Mucosa of rectum (tissue), 2 donors: ENCODE measurements at regions not wholly inside any gene's neighbourhood (a gene's known extent, or its start where the extent isn't known, plus 50 kb on each side); places are given as distances from the start of the nearest gene placed in this dataset.

Experiments
- H3K27ac ChIP-seq, 2 donors: one replicate each; pipeline ENCODE4 v1.7.0; 2013; ENCODE audit warnings: inconsistent platforms in 2 of 2, low read depth in 2 of 2, low read length in 2 of 2
- H3K27me3 ChIP-seq, 2 donors: one replicate each; pipeline ENCODE4 v1.7.0; 2013; ENCODE audit warnings: low read length in 2 of 2; ENCODE audit not compliant: control insufficient read depth in 2 of 2, insufficient read depth in 2 of 2
- H3K36me3 ChIP-seq, 2 donors: one replicate each; pipeline ENCODE4 v1.7.0; 2013; ENCODE audit warnings: low read length in 2 of 2; ENCODE audit not compliant: control insufficient read depth in 2 of 2, insufficient read depth in 2 of 2
- H3K4me1 ChIP-seq, 2 donors: one replicate each; pipeline ENCODE4 v1.7.0; 2013; ENCODE audit warnings: low read length in 2 of 2, mild to moderate bottlenecking in 1 of 2; ENCODE audit not compliant: control insufficient read depth in 2 of 2, insufficient read depth in 2 of 2
- H3K4me3 ChIP-seq, 2 donors: one replicate each; pipeline ENCODE4 v1.7.0; 2013; ENCODE audit warnings: low read length in 2 of 2
- H3K9ac ChIP-seq, 2 donors: one replicate each; pipeline ENCODE4 v1.7.0; 2013; ENCODE audit warnings: low read length in 2 of 2, low read depth in 1 of 2, mild to moderate bottlenecking in 1 of 2
- H3K9me3 ChIP-seq, 2 donors: one replicate each; pipeline ENCODE4 v1.7.0; 2013; ENCODE audit warnings: low read length in 2 of 2; ENCODE audit not compliant: control insufficient read depth in 2 of 2
- donor health status: healthy.
- donor health status: Normal muscosa, but diverticular disease.

- Histone ChIP-seq H3K9ac (no peak overlapping the region), H3K36me3 (no peaks in the 10 kb centered on the region), H3K4me1 (no peaks in the 10 kb centered on the region), H3K27ac (no peak overlapping the region), H3K27me3 (no peaks in the 10 kb centered on the region), H3K4me3 (no peak overlapping the region), H3K9me3 (no peaks in the 10 kb centered on the region)
These were observed 297.8 kb downstream of the ADGRD1 start for GRCh38 chr12:131251336-131252101.

GRCh38 chr12:131253376-131254026, 299.8 kb downstream of the ADGRD1 start:
- Histone ChIP-seq H3K36me3 (no peaks in the 10 kb centered on the region), H3K9me3 (no peaks in the 10 kb centered on the region), H3K9ac (no peak overlapping the region), H3K4me1 (no peaks in the 10 kb centered on the region), H3K27me3 (no peaks in the 10 kb centered on the region), H3K4me3 (no peak overlapping the region), H3K27ac (no peak overlapping the region)

GRCh38 chr12:131254374-131254773, 300.7 kb downstream of the ADGRD1 start:
- H3K4me1 ChIP-seq = no peaks in the 10 kb centered on the region
- no peak overlapping the region for H3K27ac ChIP-seq
- H3K4me3 ChIP-seq = no peak overlapping the region
- H3K9me3 ChIP-seq = no peaks in the 10 kb centered on the region
- no peak overlapping the region for H3K9ac ChIP-seq
- no peaks in the 10 kb centered on the region for H3K36me3 ChIP-seq
- no peaks in the 10 kb centered on the region for H3K27me3 ChIP-seq

- H3K9me3 ChIP-seq = no peaks in the 10 kb centered on the region
- H3K27ac ChIP-seq = no peak overlapping the region
- no peaks in the 10 kb centered on the region for H3K36me3 ChIP-seq
- no peak overlapping the region for H3K9ac ChIP-seq
- H3K4me1 ChIP-seq = no peaks in the 10 kb centered on the region
- H3K27me3 ChIP-seq = no peaks in the 10 kb centered on the region
- H3K4me3 ChIP-seq = no peak overlapping the region
These were observed 304.7 kb downstream of the ADGRD1 start for GRCh38 chr12:131258398-131258797.

- Histone ChIP-seq H3K4me3 (no peak overlapping the region), H3K36me3 (no peaks in the 10 kb centered on the region), H3K27ac (no peak overlapping the region), H3K9ac (no peak overlapping the region), H3K27me3 (no peaks in the 10 kb centered on the region), H3K9me3 (no peaks in the 10 kb centered on the region), H3K4me1 (no peaks in the 10 kb centered on the region)
These were observed 306.7 kb downstream of the ADGRD1 start for GRCh38 chr12:131260251-131260905.

GRCh38 chr12:131260954-131261353, 307.2 kb downstream of the ADGRD1 start:
- Histone ChIP-seq H3K36me3 (no peaks in the 10 kb centered on the region), H3K9ac (no peak overlapping the region), H3K27ac (no peak overlapping the region), H3K27me3 (no peaks in the 10 kb centered on the region), H3K4me1 (no peaks in the 10 kb centered on the region), H3K9me3 (no peaks in the 10 kb centered on the region), H3K4me3 (no peak overlapping the region)

GRCh38 chr12:131261906-131262305, 308.2 kb downstream of the ADGRD1 start:
- Histone ChIP-seq H3K27me3 (no peaks in the 10 kb centered on the region), H3K9me3 (no peaks in the 10 kb centered on the region), H3K27ac (no peak overlapping the region), H3K4me1 (no peaks in the 10 kb centered on the region), H3K4me3 (no peak overlapping the region), H3K9ac (no peak overlapping the region), H3K36me3 (no peaks in the 10 kb centered on the region)

- H3K9me3 ChIP-seq = no peaks in the 10 kb centered on the region
- H3K27ac ChIP-seq = no peak overlapping the region
- no peaks in the 10 kb centered on the region for H3K27me3 ChIP-seq
- H3K4me3 ChIP-seq = no peak overlapping the region
- H3K36me3 ChIP-seq = no peaks in the 10 kb centered on the region
- H3K9ac ChIP-seq = no peak overlapping the region
- no peaks in the 10 kb centered on the region for H3K4me1 ChIP-seq
These were observed 309.9 kb downstream of the ADGRD1 start for GRCh38 chr12:131263626-131264025.

GRCh38 chr12:131264635-131265034, 310.9 kb downstream of the ADGRD1 start:
- Histone ChIP-seq H3K4me1 (no peaks in the 10 kb centered on the region), H3K9me3 (no peaks in the 10 kb centered on the region), H3K27me3 (no peaks in the 10 kb centered on the region), H3K4me3 (no peak overlapping the region), H3K9ac (no peak overlapping the region), H3K36me3 (no peaks in the 10 kb centered on the region), H3K27ac (no peak overlapping the region)
